Mesodermal cell (in vitro differentiated cells): ENCODE measurements at regions not wholly inside any gene's neighbourhood (a gene's known extent, or its start where the extent isn't known, plus 50 kb on each side); places are given as distances from the start of the nearest gene placed in this dataset.

Source experiments
- H3K27ac ChIP-seq: 2 replicates; pipeline ENCODE4 v1.7.0; 2013; ENCODE audit warnings: mild to moderate bottlenecking, low read depth, low read length, moderate library complexity; ENCODE audit not compliant: severe bottlenecking
- H3K36me3 ChIP-seq: 2 replicates; pipeline ENCODE4 v1.7.1; 2013; ENCODE audit warnings: mild to moderate bottlenecking, low read length, moderate library complexity; ENCODE audit not compliant: control insufficient read depth, insufficient read depth
- H3K4me1 ChIP-seq: one replicate; pipeline ENCODE4 v1.7.1; 2013; ENCODE audit warnings: mild to moderate bottlenecking, low read length; ENCODE audit not compliant: insufficient read depth, control insufficient read depth, poor library complexity, severe bottlenecking
- H3K4me3 ChIP-seq: 2 replicates; pipeline ENCODE4 v1.7.0; 2013; ENCODE audit warnings: low read length, control low read depth, mild to moderate bottlenecking; ENCODE audit not compliant: insufficient read depth, poor library complexity, severe bottlenecking; ENCODE audit errors: extremely low read depth
- H3K9me3 ChIP-seq: 2 replicates; pipeline ENCODE4 v1.7.1; 2013; ENCODE audit warnings: mild to moderate bottlenecking, low read length, moderate library complexity; ENCODE audit not compliant: control insufficient read depth
- WGBS, 2 experiments: methylation state at CpG; one replicate each; pipeline ENCODE4 v1.1.5; 2013; ENCODE audit warnings: missing lambda C conversion rate in 2 of 2; ENCODE audit not compliant: insufficient coverage in 2 of 2; 5-methylcytosine and 5-hydroxymethylcytosine counted together

- WGBS, 2 experiments = no CpG with 5 or more reads among the region's 1 CpG
- Histone ChIP-seq H3K4me1 (no peaks in the 10 kb centered on the region), H3K27ac (no peak overlapping the region), H3K4me3 (no peak overlapping the region), H3K36me3 (no peaks in the 10 kb centered on the region), H3K9me3 (no peaks in the 10 kb centered on the region)
Measured at GRCh38 chr4:43373201-43373600, 480.7 kb downstream of the GRXCR1 start.

DNA sequence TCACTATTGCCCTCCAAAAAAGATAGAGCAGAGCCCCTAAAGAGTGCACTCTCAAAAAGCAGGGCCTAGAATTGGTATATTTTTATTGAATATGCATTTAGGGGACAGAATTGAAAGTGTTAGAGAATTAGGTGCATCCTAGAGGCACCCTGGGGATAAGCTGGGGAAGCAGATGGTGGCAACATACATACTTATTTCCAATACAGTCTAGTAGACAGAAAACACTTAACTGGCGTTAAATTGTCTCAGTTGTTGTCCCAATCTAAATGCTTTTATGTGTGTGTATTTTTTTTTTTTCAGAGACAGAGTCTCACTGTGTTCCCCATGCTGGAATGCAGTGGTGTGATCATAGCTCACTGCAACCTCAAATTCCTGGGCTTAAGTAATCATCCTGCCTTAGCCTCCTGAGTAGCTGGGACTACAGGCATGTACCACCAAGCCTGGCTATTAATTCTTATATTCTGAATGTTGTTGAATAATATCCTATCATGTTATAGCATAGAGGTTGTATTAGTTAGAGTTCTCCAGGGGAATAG, 481.8 kb downstream of the GRXCR1 start:
- no peaks in the 10 kb centered on the region for H3K36me3 ChIP-seq
- WGBS, 2 experiments = no CpG with 5 or more reads among the region's 1 CpG
- H3K4me3 ChIP-seq = no peak overlapping the region
- no peaks in the 10 kb centered on the region for H3K4me1 ChIP-seq
- H3K27ac ChIP-seq = no peak overlapping the region
- no peaks in the 10 kb centered on the region for H3K9me3 ChIP-seq

- Histone ChIP-seq H3K4me3 (no peak overlapping the region), H3K27ac (no peak overlapping the region), H3K9me3 (no peaks in the 10 kb centered on the region), H3K4me1 (no peaks in the 10 kb centered on the region), H3K36me3 (no peaks in the 10 kb centered on the region)
- WGBS, 2 experiments = no CpG with 5 or more reads among the region's 1 CpG
Measured at GRCh38 chr4:43379016-43379415, 486.5 kb downstream of the GRXCR1 start.

DNA sequence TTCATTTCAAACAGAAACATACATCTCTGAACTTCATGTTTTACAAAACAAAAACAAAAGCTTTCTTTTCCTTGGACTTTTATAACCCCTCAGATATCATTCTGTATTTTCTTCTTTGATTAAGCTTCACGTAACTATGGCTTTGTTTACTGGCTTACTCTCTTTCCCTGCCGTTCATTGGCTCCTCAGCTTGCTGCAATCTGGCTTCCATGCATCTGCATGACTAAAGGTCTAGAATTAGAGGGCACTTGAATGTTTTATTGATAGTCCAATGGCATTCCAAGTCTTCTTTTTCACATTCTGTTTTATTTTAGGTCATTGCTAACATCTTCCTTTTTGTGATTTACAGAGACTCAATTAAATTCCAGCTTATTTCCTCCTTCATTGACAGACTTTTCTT, 487.6 kb downstream of the GRXCR1 start:
- Histone ChIP-seq H3K27ac (no peak overlapping the region), H3K4me1 (no peaks in the 10 kb centered on the region), H3K9me3 (no peaks in the 10 kb centered on the region), H3K4me3 (no peak overlapping the region), H3K36me3 (no peaks in the 10 kb centered on the region)
- WGBS, 2 experiments = 64 to 78% methylated on average over 1 to 2 of the region's 2 CpGs

DNA sequence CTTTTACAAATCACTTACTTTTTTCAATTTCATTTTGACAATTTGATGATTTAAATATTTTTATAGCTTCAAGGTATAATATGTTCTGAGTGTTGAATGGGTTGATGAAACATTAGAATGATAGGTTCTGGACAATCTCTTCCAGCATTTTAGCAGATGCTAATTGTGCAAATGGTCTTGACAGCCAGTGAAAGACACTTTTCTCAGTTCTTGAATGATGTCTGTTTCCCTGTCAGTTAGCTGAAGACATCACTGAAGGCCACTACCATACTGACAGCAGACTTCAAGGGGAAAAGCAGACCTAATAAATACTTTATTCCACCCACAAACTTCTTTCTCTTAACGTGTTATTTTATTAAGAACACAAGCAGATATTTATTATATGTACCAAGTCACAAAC, 498.6 kb downstream of the GRXCR1 start:
- H3K36me3 ChIP-seq = no peaks in the 10 kb centered on the region
- no peak overlapping the region for H3K27ac ChIP-seq
- H3K4me1 ChIP-seq = no peaks in the 10 kb centered on the region
- WGBS, 2 experiments = no CpG with 5 or more reads among the region's 1 CpG
- no peaks in the 10 kb centered on the region for H3K9me3 ChIP-seq
- H3K4me3 ChIP-seq = no peak overlapping the region

GRCh38 chr4:43394976-43395375, 502.5 kb downstream of the GRXCR1 start:
- no peak overlapping the region for H3K4me3 ChIP-seq
- no peak overlapping the region for H3K27ac ChIP-seq
- H3K4me1 ChIP-seq = no peaks in the 10 kb centered on the region
- 82 to 94% methylated on average over 2 to 3 of the region's 3 CpGs for WGBS, 2 experiments
- H3K36me3 ChIP-seq = no peaks in the 10 kb centered on the region
- H3K9me3 ChIP-seq = no peaks in the 10 kb centered on the region

- Histone ChIP-seq H3K4me1 (no peaks in the 10 kb centered on the region), H3K9me3 (no peaks in the 10 kb centered on the region), H3K36me3 (no peaks in the 10 kb centered on the region), H3K27ac (no peak overlapping the region), H3K4me3 (no peak overlapping the region)
- WGBS, 2 experiments = 84 to 92% methylated on average over 3 of the region's 3 CpGs
Measured at GRCh38 chr4:43399726-43400125, 507.2 kb downstream of the GRXCR1 start.

DNA sequence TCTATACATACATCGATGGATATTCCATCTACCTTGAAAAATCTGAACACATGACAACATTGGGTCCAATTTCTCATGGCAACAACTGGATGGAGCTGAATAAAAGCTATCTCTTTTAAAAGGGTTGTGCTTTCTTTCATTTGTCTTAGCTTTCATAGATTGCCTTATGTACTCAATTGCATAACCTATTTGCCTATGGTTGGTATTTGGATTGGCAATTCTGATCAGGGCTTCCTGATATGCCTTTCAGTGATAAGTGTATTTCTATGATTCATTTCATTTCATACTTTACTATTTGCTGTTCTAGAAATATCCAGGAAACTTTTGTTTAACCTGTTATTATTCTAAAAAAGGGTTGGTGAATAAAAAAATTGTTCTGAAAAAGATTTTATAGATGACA, 509.9 kb downstream of the GRXCR1 start:
- H3K4me3 ChIP-seq = no peak overlapping the region
- H3K4me1 ChIP-seq = no peaks in the 10 kb centered on the region
- no peak overlapping the region for H3K27ac ChIP-seq
- no peaks in the 10 kb centered on the region for H3K36me3 ChIP-seq
- 100% methylated on average over 1 of the region's 1 CpG for WGBS, 2 experiments
- peaks cover 16% of the 10 kb centered on the region for H3K9me3 ChIP-seq

DNA sequence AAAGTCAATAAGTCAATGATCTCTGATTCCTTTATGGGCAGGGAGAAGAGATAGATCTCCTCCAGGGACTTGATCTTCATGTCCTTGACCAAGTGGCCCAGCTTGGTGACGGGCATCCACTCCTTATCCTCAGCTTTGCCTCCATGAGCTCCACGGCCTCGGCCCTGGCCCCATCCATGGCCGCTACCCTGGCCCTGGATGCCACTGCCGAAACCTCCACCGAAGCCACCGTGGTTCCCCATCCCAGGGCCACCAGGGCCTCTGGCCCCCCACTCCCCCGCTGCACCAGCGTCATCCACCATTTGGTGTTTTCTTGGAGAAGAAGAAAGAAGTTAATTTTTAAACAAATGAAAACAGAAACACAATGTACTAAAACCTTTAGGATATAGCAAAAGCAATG, 518.1 kb downstream of the GRXCR1 start:
- H3K9me3 ChIP-seq = peaks cover 15% of the 10 kb centered on the region
- 94% methylated on average over 7 of the region's 9 CpGs for WGBS, 2 experiments
- H3K36me3 ChIP-seq = no peaks in the 10 kb centered on the region
- H3K4me3 ChIP-seq = no peak overlapping the region
- H3K27ac ChIP-seq = no peak overlapping the region
- H3K4me1 ChIP-seq = no peaks in the 10 kb centered on the region

DNA sequence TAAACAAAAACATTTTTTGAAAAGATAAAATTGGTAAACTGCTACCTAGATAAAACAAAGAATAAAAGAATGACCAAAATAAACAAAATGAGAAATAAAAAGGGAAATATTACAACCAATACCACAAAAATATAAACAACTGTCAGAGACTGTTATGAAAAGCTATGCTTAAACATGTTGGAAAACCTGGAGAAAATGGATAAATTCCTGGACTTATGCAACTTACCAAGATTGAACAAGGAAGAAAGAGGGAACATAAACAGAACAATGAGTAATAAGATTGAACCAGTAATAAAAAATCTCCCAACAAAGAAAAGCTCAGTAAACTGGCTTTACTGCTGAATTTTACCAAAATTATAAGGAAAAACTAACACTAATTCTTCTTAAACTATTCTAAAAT, 518.7 kb downstream of the GRXCR1 start:
- Histone ChIP-seq H3K27ac (no peak overlapping the region), H3K4me1 (no peaks in the 10 kb centered on the region), H3K36me3 (no peaks in the 10 kb centered on the region), H3K9me3 (peaks cover 9% of the 10 kb centered on the region), H3K4me3 (no peak overlapping the region)

GRCh38 chr4:43423276-43423675, 530.8 kb downstream of the GRXCR1 start:
- no peak overlapping the region for H3K4me3 ChIP-seq
- no peaks in the 10 kb centered on the region for H3K36me3 ChIP-seq
- no peaks in the 10 kb centered on the region for H3K4me1 ChIP-seq
- peaks cover 4% of the 10 kb centered on the region for H3K9me3 ChIP-seq
- H3K27ac ChIP-seq = no peak overlapping the region
- WGBS, 2 experiments = no CpG with 5 or more reads among the region's 1 CpG
